DND-41 (cell line): ENCODE measurements at regions not wholly inside any gene's neighbourhood (a gene's known extent, or its start where the extent isn't known, plus 50 kb on each side); places are given as distances from the start of the nearest gene placed in this dataset.

Experiments
- ATAC-seq: fragments of 200-7000 bp; cut with Tn5 transposase; 3 replicates; pipeline ENCODE4 v1.9.1; 2021; ENCODE audit warnings: low read depth; ENCODE audit not compliant: insufficient read depth
- DNase-seq: peaks from one replicate; pipeline ENCODE4 v3.0.0-alpha.2; 2020
- H2AFZ ChIP-seq: 2 replicates; pipeline ENCODE4 v1.6.0; 2012; ENCODE audit warnings: low read depth, low read length
- H3K27ac ChIP-seq: 2 replicates; pipeline ENCODE4 v1.5.1; 2012; ENCODE audit warnings: low read length, inconsistent platforms
- H3K27me3 ChIP-seq: fragments of 200-600 bp; sonication (generic); 2 replicates; pipeline ENCODE4 v1.6.0; 2012; ENCODE audit warnings: low read length, mild to moderate bottlenecking, inconsistent platforms; ENCODE audit not compliant: insufficient read depth, poor library complexity
- H3K36me3 ChIP-seq: 2 replicates; pipeline ENCODE4 v1.5.1; 2012; ENCODE audit warnings: low read length, inconsistent platforms; ENCODE audit not compliant: insufficient read depth
- H3K4me1 ChIP-seq: 2 replicates; pipeline ENCODE4 v1.5.1; 2012; ENCODE audit warnings: mild to moderate bottlenecking, low read length; ENCODE audit not compliant: insufficient read depth
- H3K4me2 ChIP-seq: 2 replicates; pipeline ENCODE4 v1.6.0; 2012; ENCODE audit warnings: mild to moderate bottlenecking, moderate library complexity, low read length, inconsistent platforms; ENCODE audit not compliant: insufficient read depth
- H3K4me3 ChIP-seq, 2 experiments: fragments of 200-600 bp in 1 of 2; shearing (Covaris generic) in 1 of 2; 2 replicates each; pipeline ENCODE4 v1.5.1; 2012 to 2016; ENCODE audit warnings: inconsistent platforms in 2 of 2, low read length in 2 of 2, mild to moderate bottlenecking in 2 of 2, low read depth in 1 of 2, moderate library complexity in 1 of 2
- H3K79me2 ChIP-seq: 2 replicates; pipeline ENCODE4 v1.6.0; 2012; ENCODE audit warnings: low read length, inconsistent platforms; ENCODE audit not compliant: insufficient read depth
- H3K9ac ChIP-seq: 2 replicates; pipeline ENCODE4 v1.6.0; 2012; ENCODE audit warnings: low read depth, mild to moderate bottlenecking, inconsistent platforms, low read length, moderate library complexity
- H3K9me3 ChIP-seq: 2 replicates; pipeline ENCODE4 v1.5.1; 2012; ENCODE audit warnings: low read length, moderate library complexity, mild to moderate bottlenecking, inconsistent platforms; ENCODE audit not compliant: insufficient read depth, severe bottlenecking
- H4K20me1 ChIP-seq: 2 replicates; pipeline ENCODE4 v1.6.0; 2012; ENCODE audit warnings: low read length; ENCODE audit not compliant: insufficient read depth
- CTCF ChIP-seq: IDR thresholded peaks from 2 replicates; pipeline ENCODE4 v1.5.1; 2012; ENCODE audit warnings: borderline replicate concordance, low read length, moderate library complexity, mild to moderate bottlenecking; ENCODE audit not compliant: poor library complexity, severe bottlenecking; ENCODE audit errors: extremely low read depth
- EZH2 ChIP-seq: IDR thresholded peaks from 3 replicates; pipeline ENCODE4 v1.6.1; 2012; ENCODE audit warnings: borderline replicate concordance, low read depth, mild to moderate bottlenecking, moderate library complexity, low read length, inconsistent platforms; ENCODE audit not compliant: severe bottlenecking

GRCh38 chr16:47849736-47850135 is 306.1 kb downstream of the ABCC12 start:
- no peak overlapping the region for H3K4me3 ChIP-seq
- H3K27me3 ChIP-seq, result peaks cover 3% of the 10 kb centered on the region
- no peak overlapping the region for H2AFZ ChIP-seq
- H3K79me2 ChIP-seq, result no peaks in the 10 kb centered on the region
- no peaks in the 10 kb centered on the region for H4K20me1 ChIP-seq
- H3K27ac ChIP-seq, result no peak overlapping the region
- no peaks in the 10 kb centered on the region for H3K36me3 ChIP-seq
- no peaks in the 10 kb centered on the region for H3K9me3 ChIP-seq
- no peak for TF ChIP-seq EZH2
- no peak for TF ChIP-seq CTCF
- H3K4me2 ChIP-seq, result no peak overlapping the region
- H3K4me1 ChIP-seq, result no peaks in the 10 kb centered on the region
- DNase-seq, result no peak
- no peak overlapping the region for H3K9ac ChIP-seq
- no peak for ATAC-seq

- Histone ChIP-seq H4K20me1 (no peaks in the 10 kb centered on the region), H3K27me3 (peaks cover 3% of the 10 kb centered on the region), H3K27ac (no peak overlapping the region), H3K4me1 (no peaks in the 10 kb centered on the region), H3K4me3 (no peak overlapping the region), H3K36me3 (no peaks in the 10 kb centered on the region), H3K9me3 (no peaks in the 10 kb centered on the region), H3K9ac (no peak overlapping the region), H3K79me2 (no peaks in the 10 kb centered on the region), H2AFZ (no peak overlapping the region), H3K4me2 (no peak overlapping the region)
- DNase-seq (no peak), ATAC-seq (no peak)
- TF ChIP-seq EZH2, result no peak
- TF ChIP-seq CTCF, result no peak
These were observed 307.2 kb downstream of the ABCC12 start for GRCh38 chr16:47848421-47849109.

GRCh38 chr16:47847220-47847970 is 308.4 kb downstream of the ABCC12 start:
- no peaks in the 10 kb centered on the region for H3K36me3 ChIP-seq
- H4K20me1 ChIP-seq, result no peaks in the 10 kb centered on the region
- ATAC-seq (no peak), DNase-seq (no peak)
- H3K4me3 ChIP-seq, result no peak overlapping the region
- no peak overlapping the region for H3K27ac ChIP-seq
- H3K4me2 ChIP-seq, result no peak overlapping the region
- H3K9me3 ChIP-seq, result no peaks in the 10 kb centered on the region
- H3K4me1 ChIP-seq, result no peaks in the 10 kb centered on the region
- H3K9ac ChIP-seq, result no peak overlapping the region
- no peak overlapping the region for H2AFZ ChIP-seq
- TF ChIP-seq CTCF (no peak), EZH2 (no peak)
- no peaks in the 10 kb centered on the region for H3K79me2 ChIP-seq
- H3K27me3 ChIP-seq, result peaks cover 3% of the 10 kb centered on the region
